PC-3 (cell line): ENCODE measurements at regions not wholly inside any gene's neighbourhood (a gene's known extent, or its start where the extent isn't known, plus 50 kb on each side); places are given as distances from the start of the nearest gene placed in this dataset.
A peak's percentile ranks its signal among the peaks of the same experiment; 100 is the strongest.

Source experiments
- ATAC-seq: fragments of 200-7000 bp; cut with Tn5 transposase; 2 replicates; pipeline ENCODE4 v1.9.1; 2020; ENCODE audit warnings: mild to moderate bottlenecking, moderate library complexity
- BruUV-seq: library from RNA; stranded (reverse); fragments of 400-500 nt; replicated peaks from 2 replicates; lab custom pipeline; 2021; lab: Mats Ljungman, UMichigan
- CTCF ChIA-PET: fragments of 300-600 bp; sonication (Branson Sonifier 250); formaldehyde crosslinking; loops from one replicate; lab custom pipeline; 2022; ENCODE audit warnings: antibody characterized with exemption; lab: Charles Lee
- POLR2A ChIA-PET: fragments of 300-600 bp; sonication (Branson Sonifier 250); formaldehyde crosslinking; loops from one replicate; lab custom pipeline; 2022; ENCODE audit warnings: antibody characterized with exemption; ENCODE audit not compliant: unreplicated experiment; lab: Charles Lee
- DNase-seq: peaks from one replicate; pipeline ENCODE4 v3.0.0-alpha.2; 2015
- H2AFZ ChIP-seq: fragments of 300-600 bp; sonication (generic); 2 replicates; pipeline ENCODE4 v1.6.0; 2016; ENCODE audit warnings: antibody characterized with exemption, low read length
- H3F3A ChIP-seq: fragments of 300-600 bp; sonication (generic); one replicate; pipeline ENCODE4 v1.6.0; 2017; ENCODE audit warnings: antibody characterized with exemption, low read length, control low read depth, mild to moderate bottlenecking; ENCODE audit not compliant: unreplicated experiment
- H3K27ac ChIP-seq: fragments of 300-600 bp; sonication (generic); 2 replicates; pipeline ENCODE4 v1.5.1; 2016; ENCODE audit warnings: mild to moderate bottlenecking, low read length
- H3K27me3 ChIP-seq: fragments of 300-600 bp; sonication (generic); 2 replicates; pipeline ENCODE4 v1.6.1; 2016; ENCODE audit warnings: low read length, mixed read lengths
- H3K36me3 ChIP-seq: fragments of 300-600 bp; sonication (generic); 2 replicates; pipeline ENCODE4 v1.6.1; 2016; ENCODE audit warnings: low read depth, mixed run types, low read length, mixed read lengths
- H3K4me1 ChIP-seq: fragments of 300-600 bp; sonication (generic); 2 replicates; pipeline ENCODE4 v1.5.1; 2016; ENCODE audit warnings: low read length; ENCODE audit not compliant: insufficient read depth
- H3K4me2 ChIP-seq: fragments of 300-600 bp; sonication (generic); 2 replicates; pipeline ENCODE4 v1.6.0; 2016; ENCODE audit warnings: low read length
- H3K4me3 ChIP-seq: fragments of 300-600 bp; sonication (generic); 2 replicates; pipeline ENCODE4 v1.5.1; 2016; ENCODE audit warnings: mild to moderate bottlenecking, low read length, mixed read lengths
- H3K79me2 ChIP-seq: fragments of 300-600 bp; sonication (generic); 2 replicates; pipeline ENCODE4 v1.6.1; 2017; ENCODE audit warnings: low read length, mixed read lengths
- H3K9ac ChIP-seq: fragments of 300-600 bp; sonication (generic); 2 replicates; pipeline ENCODE4 v1.6.0; 2016; ENCODE audit warnings: mild to moderate bottlenecking, low read length
- H3K9me2 ChIP-seq: fragments of 300-600 bp; sonication (generic); replicated peaks from 2 replicates; pipeline ENCODE4 v1.6.1; 2016; ENCODE audit warnings: mixed run types, low read length, mixed read lengths
- H3K9me3 ChIP-seq: fragments of 300-600 bp; sonication (generic); 2 replicates; pipeline ENCODE4 v1.6.1; 2016; ENCODE audit warnings: low read length, mixed read lengths
- H4K20me1 ChIP-seq: fragments of 300-600 bp; sonication (generic); 2 replicates; pipeline ENCODE4 v1.6.1; 2016; ENCODE audit warnings: low read length, mixed read lengths
- EZH2 ChIP-seq: fragments of 300-600 bp; sonication (generic); IDR thresholded peaks from one replicate; pipeline ENCODE4 v1.6.1; 2017; ENCODE audit warnings: antibody characterized with exemption, mild to moderate bottlenecking, low read length; ENCODE audit not compliant: unreplicated experiment
- EZH2phosphoT487 ChIP-seq: fragments of 300-600 bp; sonication (generic); IDR thresholded peaks from 2 replicates; pipeline ENCODE4 v1.6.1; 2018; ENCODE audit warnings: mild to moderate bottlenecking, antibody characterized with exemption, low read length, borderline replicate concordance
- intact Hi-C: fragments of 100-400 bp; cut with micrococcal nuclease; formaldehyde crosslinking; loops from 2 replicates; pipeline ENCODE4 v1.9.0; 2023
- TF ChIP-seq, protein P1 (sequence below): fragments of 300-600 bp; sonication (generic); conservative IDR thresholded peaks from 2 replicates; pipeline ENCODE4 v1.5.1; 2017; ENCODE audit warnings: antibody characterized with exemption, low read depth, mild to moderate bottlenecking, low read length

DNA sequence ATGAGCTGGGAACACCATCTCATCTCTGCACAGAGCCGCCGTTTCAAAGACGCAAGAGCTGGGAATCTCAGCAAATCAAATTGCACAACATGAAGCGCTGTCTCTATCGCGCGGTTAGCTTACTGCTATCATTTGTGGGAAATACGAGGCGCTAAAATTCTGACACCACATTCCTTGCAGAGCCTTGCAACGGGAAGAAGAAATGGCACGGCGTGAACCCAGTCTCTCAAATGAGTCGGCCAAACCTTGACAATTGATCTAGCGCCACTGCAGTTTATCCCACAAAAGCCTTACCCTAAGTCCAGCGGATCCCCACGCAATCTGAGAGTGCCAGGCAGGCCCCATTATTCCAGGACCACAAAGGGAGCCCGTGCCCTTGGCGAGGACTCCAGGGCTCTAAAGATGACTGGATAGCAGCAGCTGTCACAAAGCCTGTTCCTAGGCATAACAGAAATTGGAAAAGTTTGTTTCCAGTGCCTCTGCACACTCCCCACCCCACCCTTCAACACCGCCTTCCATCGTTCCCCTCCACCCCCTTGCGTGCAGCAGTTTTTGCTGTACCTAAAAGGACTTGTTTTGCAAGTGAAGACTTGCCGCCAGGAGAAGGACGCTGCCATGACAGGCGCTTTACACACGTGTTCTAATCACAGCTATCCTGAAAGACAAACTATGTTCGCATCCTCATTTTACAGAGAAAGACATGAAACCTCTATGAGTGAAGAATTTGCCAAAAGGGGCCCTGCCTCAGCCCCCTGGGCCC is 252.4 kb downstream of the EIPR1 start:
- intact Hi-C loops: no loop called here
- ChIA-PET CTCF (no interaction called here), POLR2A (no interaction called here)
- no peak for ATAC-seq
- Histone ChIP-seq H3K4me3 (no peak overlapping the region), H3K9ac (no peak overlapping the region), H3F3A (no peaks in the 10 kb centered on the region), H3K27ac (no peak overlapping the region), H3K9me2 (no peaks in the 10 kb centered on the region), H3K4me2 (no peak overlapping the region), H2AFZ (no peak overlapping the region), H3K9me3 (no peaks in the 10 kb centered on the region), H3K79me2 (no peaks in the 10 kb centered on the region), H3K4me1 (no peaks in the 10 kb centered on the region), H4K20me1 (no peaks in the 10 kb centered on the region), H3K27me3 (peaks cover 4% of the 10 kb centered on the region; the same call in 1 of the 2 replicates), H3K36me3 (no peaks in the 10 kb centered on the region)
- no peak for TF ChIP-seq EZH2
- TF ChIP-seq, protein P1, sequence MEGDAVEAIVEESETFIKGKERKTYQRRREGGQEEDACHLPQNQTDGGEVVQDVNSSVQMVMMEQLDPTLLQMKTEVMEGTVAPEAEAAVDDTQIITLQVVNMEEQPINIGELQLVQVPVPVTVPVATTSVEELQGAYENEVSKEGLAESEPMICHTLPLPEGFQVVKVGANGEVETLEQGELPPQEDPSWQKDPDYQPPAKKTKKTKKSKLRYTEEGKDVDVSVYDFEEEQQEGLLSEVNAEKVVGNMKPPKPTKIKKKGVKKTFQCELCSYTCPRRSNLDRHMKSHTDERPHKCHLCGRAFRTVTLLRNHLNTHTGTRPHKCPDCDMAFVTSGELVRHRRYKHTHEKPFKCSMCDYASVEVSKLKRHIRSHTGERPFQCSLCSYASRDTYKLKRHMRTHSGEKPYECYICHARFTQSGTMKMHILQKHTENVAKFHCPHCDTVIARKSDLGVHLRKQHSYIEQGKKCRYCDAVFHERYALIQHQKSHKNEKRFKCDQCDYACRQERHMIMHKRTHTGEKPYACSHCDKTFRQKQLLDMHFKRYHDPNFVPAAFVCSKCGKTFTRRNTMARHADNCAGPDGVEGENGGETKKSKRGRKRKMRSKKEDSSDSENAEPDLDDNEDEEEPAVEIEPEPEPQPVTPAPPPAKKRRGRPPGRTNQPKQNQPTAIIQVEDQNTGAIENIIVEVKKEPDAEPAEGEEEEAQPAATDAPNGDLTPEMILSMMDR: no peak
- TF ChIP-seq EZH2phosphoT487: no peak
- no peak for DNase-seq
- no TSS peak for BruUV-seq

DNA sequence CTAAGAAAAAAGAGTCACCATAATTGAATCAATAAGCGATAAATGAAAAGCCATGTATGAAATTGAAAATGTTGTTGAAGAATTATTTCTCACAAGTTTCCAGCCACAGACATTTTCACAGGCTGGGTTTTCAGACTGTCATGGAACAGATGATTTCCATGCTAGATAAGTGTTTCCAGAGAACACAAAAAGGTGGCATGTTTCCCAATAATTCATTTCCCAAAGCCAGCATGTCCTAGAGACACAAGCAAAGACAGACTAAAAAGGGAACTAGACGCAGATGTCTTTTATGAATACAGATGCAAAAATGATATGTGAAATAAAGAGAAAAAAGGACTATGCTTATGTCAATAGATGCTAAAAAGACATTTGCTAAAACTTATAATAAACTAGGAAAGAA is 255.1 kb downstream of the EIPR1 start:
- Histone ChIP-seq H4K20me1 (no peaks in the 10 kb centered on the region), H3K9ac (no peak overlapping the region), H3K36me3 (no peaks in the 10 kb centered on the region), H3K79me2 (no peaks in the 10 kb centered on the region), H3F3A (no peaks in the 10 kb centered on the region), H3K9me3 (no peaks in the 10 kb centered on the region), H3K4me1 (no peaks in the 10 kb centered on the region), H3K27me3 (peaks cover 20% of the 10 kb centered on the region), H3K4me2 (no peak overlapping the region), H3K27ac (no peak overlapping the region), H3K4me3 (no peak overlapping the region), H2AFZ (no peak overlapping the region), H3K9me2 (no peaks in the 10 kb centered on the region)
- DNase-seq (no peak), ATAC-seq (no peak)
- TF ChIP-seq, protein P1: no peak
- TF ChIP-seq EZH2phosphoT487 (no peak), EZH2 (no peak)
- POLR2A ChIA-PET: no interaction called here
- BruUV-seq: no TSS peak
- CTCF ChIA-PET: no interaction called here
- intact Hi-C loops: no loop called here

DNA sequence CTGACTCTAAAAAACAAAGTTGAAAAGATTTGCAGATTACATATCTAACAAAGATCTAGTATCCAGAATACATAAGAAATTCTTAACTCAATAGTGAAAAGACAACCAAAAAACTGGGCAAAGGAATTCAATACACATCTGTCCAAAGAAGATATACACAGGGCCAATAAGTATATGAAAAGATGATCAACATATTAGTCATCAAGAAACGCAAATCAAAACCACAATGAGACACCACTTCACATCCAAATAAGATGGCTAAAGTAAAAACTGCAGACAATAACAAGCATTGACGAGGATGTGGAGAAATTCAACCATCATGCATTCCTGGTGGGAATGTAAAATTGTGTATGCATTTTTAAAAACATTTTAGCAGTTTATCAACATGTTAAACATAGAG is 256.0 kb downstream of the EIPR1 start:
- Histone ChIP-seq H3F3A (no peaks in the 10 kb centered on the region), H4K20me1 (no peaks in the 10 kb centered on the region), H3K4me1 (no peaks in the 10 kb centered on the region), H2AFZ (no peak overlapping the region), H3K4me3 (no peak overlapping the region), H3K9ac (no peak overlapping the region), H3K4me2 (no peak overlapping the region), H3K9me3 (no peaks in the 10 kb centered on the region), H3K79me2 (no peaks in the 10 kb centered on the region), H3K27me3 (peaks cover 20% of the 10 kb centered on the region), H3K36me3 (no peaks in the 10 kb centered on the region), H3K9me2 (no peaks in the 10 kb centered on the region), H3K27ac (no peak overlapping the region)
- ChIA-PET POLR2A (no interaction called here), CTCF (no interaction called here)
- no TSS peak for BruUV-seq
- intact Hi-C loops: no loop called here
- peak; percentile 35 for DNase-seq
- ATAC-seq: peak; percentile 51; the same call in 1 of the 2 replicates
- no peak for TF ChIP-seq EZH2phosphoT487
- TF ChIP-seq, protein P1: no peak
- TF ChIP-seq EZH2: no peak
